DND-41 (cell line): ENCODE measurements at regions not wholly inside any gene's neighbourhood (a gene's known extent, or its start where the extent isn't known, plus 50 kb on each side); places are given as distances from the start of the nearest gene placed in this dataset.

ENCODE experiments used
- ATAC-seq: fragments of 200-7000 bp; cut with Tn5 transposase; 3 replicates; pipeline ENCODE4 v1.9.1; 2021; ENCODE audit warnings: low read depth; ENCODE audit not compliant: insufficient read depth
- DNase-seq: peaks from one replicate; pipeline ENCODE4 v3.0.0-alpha.2; 2020
- H2AFZ ChIP-seq: 2 replicates; pipeline ENCODE4 v1.6.0; 2012; ENCODE audit warnings: low read depth, low read length
- H3K27ac ChIP-seq: 2 replicates; pipeline ENCODE4 v1.5.1; 2012; ENCODE audit warnings: low read length, inconsistent platforms
- H3K27me3 ChIP-seq: fragments of 200-600 bp; sonication (generic); 2 replicates; pipeline ENCODE4 v1.6.0; 2012; ENCODE audit warnings: low read length, mild to moderate bottlenecking, inconsistent platforms; ENCODE audit not compliant: insufficient read depth, poor library complexity
- H3K36me3 ChIP-seq: 2 replicates; pipeline ENCODE4 v1.5.1; 2012; ENCODE audit warnings: low read length, inconsistent platforms; ENCODE audit not compliant: insufficient read depth
- H3K4me1 ChIP-seq: 2 replicates; pipeline ENCODE4 v1.5.1; 2012; ENCODE audit warnings: mild to moderate bottlenecking, low read length; ENCODE audit not compliant: insufficient read depth
- H3K4me2 ChIP-seq: 2 replicates; pipeline ENCODE4 v1.6.0; 2012; ENCODE audit warnings: mild to moderate bottlenecking, moderate library complexity, low read length, inconsistent platforms; ENCODE audit not compliant: insufficient read depth
- H3K4me3 ChIP-seq, 2 experiments: fragments of 200-600 bp in 1 of 2; shearing (Covaris generic) in 1 of 2; 2 replicates each; pipeline ENCODE4 v1.5.1; 2012 to 2016; ENCODE audit warnings: inconsistent platforms in 2 of 2, low read length in 2 of 2, mild to moderate bottlenecking in 2 of 2, low read depth in 1 of 2, moderate library complexity in 1 of 2
- H3K79me2 ChIP-seq: 2 replicates; pipeline ENCODE4 v1.6.0; 2012; ENCODE audit warnings: low read length, inconsistent platforms; ENCODE audit not compliant: insufficient read depth
- H3K9ac ChIP-seq: 2 replicates; pipeline ENCODE4 v1.6.0; 2012; ENCODE audit warnings: low read depth, mild to moderate bottlenecking, inconsistent platforms, low read length, moderate library complexity
- H3K9me3 ChIP-seq: 2 replicates; pipeline ENCODE4 v1.5.1; 2012; ENCODE audit warnings: low read length, moderate library complexity, mild to moderate bottlenecking, inconsistent platforms; ENCODE audit not compliant: insufficient read depth, severe bottlenecking
- H4K20me1 ChIP-seq: 2 replicates; pipeline ENCODE4 v1.6.0; 2012; ENCODE audit warnings: low read length; ENCODE audit not compliant: insufficient read depth
- CTCF ChIP-seq: IDR thresholded peaks from 2 replicates; pipeline ENCODE4 v1.5.1; 2012; ENCODE audit warnings: borderline replicate concordance, low read length, moderate library complexity, mild to moderate bottlenecking; ENCODE audit not compliant: poor library complexity, severe bottlenecking; ENCODE audit errors: extremely low read depth
- EZH2 ChIP-seq: IDR thresholded peaks from 3 replicates; pipeline ENCODE4 v1.6.1; 2012; ENCODE audit warnings: borderline replicate concordance, low read depth, mild to moderate bottlenecking, moderate library complexity, low read length, inconsistent platforms; ENCODE audit not compliant: severe bottlenecking

- no peak overlapping the region for H2AFZ ChIP-seq
- H3K4me3 ChIP-seq, result no peak overlapping the region
- H3K4me2 ChIP-seq, result no peak overlapping the region
- no peaks in the 10 kb centered on the region for H4K20me1 ChIP-seq
- no peaks in the 10 kb centered on the region for H3K27me3 ChIP-seq
- no peak overlapping the region for H3K9ac ChIP-seq
- no peak for TF ChIP-seq CTCF
- H3K36me3 ChIP-seq, result no peaks in the 10 kb centered on the region
- DNase-seq (no peak), ATAC-seq (no peak)
- H3K4me1 ChIP-seq, result no peaks in the 10 kb centered on the region
- no peaks in the 10 kb centered on the region for H3K79me2 ChIP-seq
- no peak overlapping the region for H3K27ac ChIP-seq
- no peaks in the 10 kb centered on the region for H3K9me3 ChIP-seq
Measured at GRCh38 chr14:44701563-44702263, 194.6 kb upstream of the FSCB start.

- no peak overlapping the region for H2AFZ ChIP-seq
- TF ChIP-seq EZH2, result no peak
- no peak for TF ChIP-seq CTCF
- no peaks in the 10 kb centered on the region for H3K4me1 ChIP-seq
- no peak overlapping the region for H3K4me2 ChIP-seq
- no peak overlapping the region for H3K27ac ChIP-seq
- no peak for DNase-seq
- no peaks in the 10 kb centered on the region for H3K27me3 ChIP-seq
- no peak overlapping the region for H3K4me3 ChIP-seq
- H3K9me3 ChIP-seq, result no peaks in the 10 kb centered on the region
- no peak overlapping the region for H3K9ac ChIP-seq
- H4K20me1 ChIP-seq, result no peaks in the 10 kb centered on the region
- ATAC-seq, result no peak
- no peaks in the 10 kb centered on the region for H3K79me2 ChIP-seq
- no peaks in the 10 kb centered on the region for H3K36me3 ChIP-seq
Measured at GRCh38 chr14:44700694-44701093, 193.6 kb upstream of the FSCB start.

- Histone ChIP-seq H4K20me1 (no peaks in the 10 kb centered on the region), H3K27me3 (no peaks in the 10 kb centered on the region), H3K9ac (no peak overlapping the region), H3K79me2 (no peaks in the 10 kb centered on the region), H2AFZ (no peak overlapping the region), H3K36me3 (no peaks in the 10 kb centered on the region), H3K9me3 (no peaks in the 10 kb centered on the region), H3K4me2 (no peak overlapping the region), H3K4me3 (no peak overlapping the region), H3K4me1 (no peaks in the 10 kb centered on the region), H3K27ac (no peak overlapping the region)
- ATAC-seq, result no peak
- TF ChIP-seq CTCF (no peak), EZH2 (no peak)
- no peak for DNase-seq
Measured at GRCh38 chr14:44700184-44700583, 193.1 kb upstream of the FSCB start.

GRCh38 chr14:44699391-44699790, 192.3 kb upstream of the FSCB start:
- Histone ChIP-seq H3K4me1 (no peaks in the 10 kb centered on the region), H3K79me2 (no peaks in the 10 kb centered on the region), H3K27me3 (no peaks in the 10 kb centered on the region), H2AFZ (no peak overlapping the region), H4K20me1 (no peaks in the 10 kb centered on the region), H3K36me3 (no peaks in the 10 kb centered on the region), H3K4me2 (no peak overlapping the region), H3K9me3 (no peaks in the 10 kb centered on the region), H3K27ac (no peak overlapping the region), H3K4me3 (no peak overlapping the region), H3K9ac (no peak overlapping the region)
- no peak for DNase-seq
- ATAC-seq, result no peak
- TF ChIP-seq CTCF (no peak), EZH2 (no peak)
